H1 (cell line): ENCODE measurements at regions not wholly inside any gene's neighbourhood (a gene's known extent, or its start where the extent isn't known, plus 50 kb on each side); places are given as distances from the start of the nearest gene placed in this dataset.

Experiments
- CTCF ChIA-PET: fragments of 300-600 bp; sonication (Branson Sonifier 250); formaldehyde crosslinking; loops from one replicate; lab custom pipeline; 2021; ENCODE audit not compliant: partially characterized antibody; lab: Charles Lee
- POLR2A ChIA-PET: fragments of 300-600 bp; sonication (Branson Sonifier 250); formaldehyde crosslinking; loops from one replicate; lab custom pipeline; 2021; ENCODE audit warnings: inconsistent platforms; ENCODE audit not compliant: partially characterized antibody; lab: Charles Lee
- DNase-seq, 2 experiments: peaks; one replicate each; pipeline versions ENCODE4 v3.0.0 to v3.0.0-alpha.2; 2010 to 2022; ENCODE audit warnings: low spot score in 2 of 2, low read depth in 1 of 2, mixed read lengths in 1 of 2
- FAIRE-seq: peaks from 2 replicates; lab custom pipeline; 2011; peaks lifted over from hg19 to GRCh38; lab: Jason Lieb, UNC
- H2AFZ ChIP-seq: 2 replicates; pipeline ENCODE4 v1.8.1; 2012; ENCODE audit warnings: low read length, inconsistent platforms
- H2AK5ac ChIP-seq: 2 replicates; pipeline ENCODE4 v1.6.1; 2013; ENCODE audit warnings: low read depth, low read length
- H2BK120ac ChIP-seq: replicated peaks from 2 replicates; pipeline ENCODE3; 2013; ENCODE audit warnings: low read depth, low read length, inconsistent platforms
- H2BK12ac ChIP-seq: 2 replicates; pipeline ENCODE4 v1.6.1; 2013; ENCODE audit warnings: low read depth, low read length
- H2BK15ac ChIP-seq: 2 replicates; pipeline ENCODE4 v1.6.1; 2013; ENCODE audit warnings: low read length
- H2BK20ac ChIP-seq: 2 replicates; pipeline ENCODE4 v1.6.1; 2013; ENCODE audit warnings: low read length
- H2BK5ac ChIP-seq: 2 replicates; pipeline ENCODE4 v1.6.1; 2013; ENCODE audit warnings: low read depth, low read length
- H3K14ac ChIP-seq: 2 replicates; pipeline ENCODE4 v1.6.1; 2013; ENCODE audit warnings: inconsistent platforms; ENCODE audit not compliant: insufficient read length
- H3K18ac ChIP-seq: 2 replicates; pipeline ENCODE4 v1.6.1; 2013; ENCODE audit warnings: low read length; ENCODE audit errors: extremely low read depth
- H3K23ac ChIP-seq: 2 replicates; pipeline ENCODE4 v1.6.1; 2013; ENCODE audit warnings: inconsistent platforms; ENCODE audit not compliant: insufficient read length
- H3K23me2 ChIP-seq: 2 replicates; pipeline ENCODE4 v1.6.1; 2013; ENCODE audit warnings: low read depth, low read length
- H3K27ac ChIP-seq: 2 replicates; pipeline ENCODE4 v1.6.1; 2011; ENCODE audit warnings: low read depth, low read length, inconsistent platforms
- H3K27me3 ChIP-seq, 4 experiments: replicated peaks in 1 of 4; 1 replicate in 1 of 4; 2 replicates in 3 of 4; pipeline versions ENCODE4 v1.6.1 to v1.8.1; 2011 to 2013; ENCODE audit warnings: low read length in 3 of 4, mild to moderate bottlenecking in 3 of 4, inconsistent platforms in 2 of 4, mixed read lengths in 2 of 4, moderate library complexity in 1 of 4; ENCODE audit not compliant: control insufficient read depth in 3 of 4, insufficient read depth in 3 of 4; ENCODE audit errors: extremely low read depth in 1 of 4
- H3K36me3 ChIP-seq, 4 experiments: 2 replicates each; pipeline versions ENCODE4 v1.6.1 to v1.8.1; 2011 to 2013; ENCODE audit warnings: mild to moderate bottlenecking in 4 of 4, low read length in 3 of 4, moderate library complexity in 2 of 4, control low read depth in 1 of 4, inconsistent platforms in 1 of 4; ENCODE audit not compliant: insufficient read depth in 4 of 4, control insufficient read depth in 2 of 4
- H3K4ac ChIP-seq: replicated peaks from 2 replicates; pipeline ENCODE3; 2013; ENCODE audit warnings: low read length, low read depth, mixed read lengths, inconsistent platforms; ENCODE audit not compliant: insufficient read length
- H3K4me1 ChIP-seq, 4 experiments: replicated peaks in 1 of 4; 1 replicate in 1 of 4; 2 replicates in 3 of 4; pipeline versions ENCODE4 v1.6.1 to v1.8.1; 2011 to 2013; ENCODE audit warnings: low read length in 3 of 4, inconsistent platforms in 2 of 4, mixed read lengths in 1 of 4; ENCODE audit not compliant: insufficient read depth in 4 of 4, control insufficient read depth in 3 of 4
- H3K4me2 ChIP-seq, 2 experiments: 2 replicates each; pipeline versions ENCODE4 v1.6.1 to v1.8.1; 2011 to 2013; ENCODE audit warnings: low read depth in 2 of 2, low read length in 2 of 2, control low read depth in 1 of 2, inconsistent platforms in 1 of 2, mild to moderate bottlenecking in 1 of 2; ENCODE audit not compliant: insufficient read depth in 1 of 2
- H3K4me3 ChIP-seq, 4 experiments: fragments of 200-600, 300-600 bp in 1 of 4; sonication (generic), shearing (Covaris generic), sonication (Bioruptor Twin) in 1 of 4; 2 replicates each; pipeline versions ENCODE4 v1.5.1 to v1.8.1; 2011 to 2016; ENCODE audit warnings: low read length in 4 of 4, low read depth in 3 of 4, control low read depth in 2 of 4, inconsistent platforms in 2 of 4, mild to moderate bottlenecking in 2 of 4, mixed read lengths in 1 of 4, moderate library complexity in 1 of 4; ENCODE audit not compliant: insufficient read depth in 2 of 4; ENCODE audit errors: extremely low read depth in 1 of 4
- H3K56ac ChIP-seq: replicated peaks from 2 replicates; pipeline ENCODE3; 2013; ENCODE audit warnings: low read depth, mild to moderate bottlenecking, mixed read lengths, low read length, inconsistent platforms; ENCODE audit not compliant: insufficient read length
- H3K79me1 ChIP-seq: 2 replicates; pipeline ENCODE4 v1.6.1; 2013; ENCODE audit warnings: low read depth, low read length, control low read depth
- H3K79me2 ChIP-seq, 2 experiments: 2 replicates each; pipeline versions ENCODE4 v1.6.1 to v1.8.1; 2012 to 2013; ENCODE audit warnings: low read length in 2 of 2, mild to moderate bottlenecking in 2 of 2, inconsistent platforms in 1 of 2; ENCODE audit not compliant: insufficient read depth in 2 of 2, control insufficient read depth in 1 of 2
- H3K9ac ChIP-seq, 4 experiments: replicated peaks in 1 of 4; 1 replicate in 1 of 4; 2 replicates in 3 of 4; pipeline versions ENCODE4 v1.6.1 to v1.8.1; 2011 to 2013; ENCODE audit warnings: low read depth in 3 of 4, low read length in 3 of 4, control low read depth in 2 of 4, mild to moderate bottlenecking in 2 of 4, moderate library complexity in 2 of 4, inconsistent platforms in 1 of 4; ENCODE audit errors: extremely low read depth in 1 of 4
- H3K9me3 ChIP-seq, 2 experiments: 2 replicates each; pipeline versions ENCODE4 v1.6.1 to v1.8.1; 2012 to 2013; ENCODE audit warnings: mild to moderate bottlenecking in 2 of 2, moderate library complexity in 2 of 2, control low read depth in 1 of 2, inconsistent platforms in 1 of 2, low read depth in 1 of 2, low read length in 1 of 2, mixed read lengths in 1 of 2; ENCODE audit not compliant: insufficient read depth in 2 of 2
- H4K20me1 ChIP-seq, 2 experiments: replicated peaks in 1 of 2; 2 replicates each; pipeline versions ENCODE3 to v1.8.1; 2011 to 2013; ENCODE audit warnings: inconsistent platforms in 2 of 2, low read length in 2 of 2, mild to moderate bottlenecking in 1 of 2; ENCODE audit not compliant: insufficient read depth in 2 of 2, control insufficient read depth in 1 of 2
- H4K5ac ChIP-seq: 2 replicates; pipeline ENCODE4 v1.6.1; 2013; ENCODE audit warnings: low read length, low read depth, mixed read lengths, inconsistent platforms; ENCODE audit not compliant: insufficient read length
- H4K8ac ChIP-seq: 2 replicates; pipeline ENCODE4 v1.8.0; 2013; ENCODE audit warnings: mild to moderate bottlenecking, moderate library complexity, low read length, inconsistent platforms; ENCODE audit not compliant: insufficient read depth; ENCODE audit errors: extremely low read depth
- H4K91ac ChIP-seq: replicated peaks from 2 replicates; pipeline ENCODE3; 2013; ENCODE audit warnings: low read length, mixed read lengths, inconsistent platforms; ENCODE audit not compliant: insufficient read length
- BRCA1 ChIP-seq: IDR thresholded peaks from 2 replicates; pipeline ENCODE4 v1.6.1; 2012; ENCODE audit warnings: low read depth, low read length, improper control_type of control experiment
- CHD1 ChIP-seq: IDR thresholded peaks from 2 replicates; pipeline ENCODE4 v1.6.1; 2012; ENCODE audit warnings: low read depth, low read length, improper control_type of control experiment
- CTBP2 ChIP-seq: IDR thresholded peaks from 2 replicates; pipeline ENCODE4 v1.7.0; 2011; ENCODE audit warnings: borderline replicate concordance, mild to moderate bottlenecking, moderate library complexity, mixed read lengths, low read length; ENCODE audit not compliant: insufficient read depth, insufficient read length
- EP300 ChIP-seq, 2 experiments: IDR thresholded peaks; 1 replicate in 1 of 2; 2 replicates in 1 of 2; pipeline ENCODE4 v1.6.1; 2011 to 2012; ENCODE audit warnings: low read depth in 2 of 2, low read length in 2 of 2, mild to moderate bottlenecking in 2 of 2, borderline replicate concordance in 1 of 2, inconsistent platforms in 1 of 2, moderate library complexity in 1 of 2
- GABPA ChIP-seq: IDR thresholded peaks from 2 replicates; pipeline ENCODE4 v1.6.1; 2011; ENCODE audit warnings: mild to moderate bottlenecking, low read length, moderate library complexity, borderline replicate concordance; ENCODE audit not compliant: insufficient read depth
- KDM5A ChIP-seq: fragments of 200-600 bp; IDR thresholded peaks from 2 replicates; pipeline ENCODE4 v1.7.1; 2012; ENCODE audit warnings: mild to moderate bottlenecking, low read length, inconsistent platforms, mixed read lengths
- RFX5 ChIP-seq: IDR thresholded peaks from 2 replicates; pipeline ENCODE4 v1.6.1; 2011; ENCODE audit warnings: low read depth, low read length, improper control_type of control experiment, borderline replicate concordance
- SAP30 ChIP-seq: fragments of 300-600 bp; sonication (generic); IDR thresholded peaks from 2 replicates; pipeline ENCODE4 v1.7.1; 2012; ENCODE audit warnings: low read length, moderate library complexity, mild to moderate bottlenecking, inconsistent platforms; ENCODE audit not compliant: insufficient read depth, insufficient replicate concordance
- SIX5 ChIP-seq: IDR thresholded peaks from 2 replicates; pipeline ENCODE4 v1.6.1; 2011; ENCODE audit warnings: mild to moderate bottlenecking, low read depth, low read length
- SP4 ChIP-seq: IDR thresholded peaks from 2 replicates; pipeline ENCODE4 v1.6.1; 2012; ENCODE audit warnings: low read length, inconsistent platforms
- SUZ12 ChIP-seq: fragments of 200-600 bp; sonication (generic); IDR thresholded peaks from 2 replicates; pipeline ENCODE4 v1.6.1; 2012; ENCODE audit warnings: mild to moderate bottlenecking, inconsistent platforms, low read length, moderate library complexity, mixed read lengths
- TAF7 ChIP-seq: optimal IDR thresholded peaks from 2 replicates; pipeline ENCODE3; 2011; ENCODE audit warnings: low read depth, mild to moderate bottlenecking, inconsistent platforms, low read length, moderate library complexity, borderline replicate concordance
- TBP ChIP-seq: IDR thresholded peaks from 2 replicates; pipeline ENCODE4 v1.6.1; 2011; ENCODE audit warnings: low read depth, low read length, improper control_type of control experiment
- ZNF274 ChIP-seq: IDR thresholded peaks from 2 replicates; pipeline ENCODE4 v1.7.0; 2012; ENCODE audit warnings: low read length, borderline replicate concordance; ENCODE audit errors: extremely low read depth
- WGBS, 2 experiments: shearing (Covaris generic) in 1 of 2; methylation state at CpG; one replicate each; pipeline versions ENCODE4 v1.1.6 to v1.1.7; 2013 to 2015; ENCODE audit warnings: low lambda C conversion rate in 2 of 2, mixed read lengths in 2 of 2, inconsistent platforms in 1 of 2, low coverage in 1 of 2, missing lambda C conversion rate in 1 of 2; ENCODE audit not compliant: insufficient replicate concordance in 2 of 2, insufficient coverage in 1 of 2, insufficient read length in 1 of 2; ENCODE audit errors: extremely low coverage in 1 of 2, missing lambda C conversion rate in 1 of 2; 5-methylcytosine and 5-hydroxymethylcytosine counted together

- no peak overlapping the region for H2BK120ac ChIP-seq
- no peak overlapping the region for H3K4me2 ChIP-seq
- no peaks in the 10 kb centered on the region for H3K9me3 ChIP-seq
- no peak overlapping the region for H2BK5ac ChIP-seq
- no peaks in the 10 kb centered on the region for H3K4me1 ChIP-seq
- no peak overlapping the region for H3K23ac ChIP-seq
- H4K5ac ChIP-seq = no peak overlapping the region
- no peaks in the 10 kb centered on the region for H3K23me2 ChIP-seq
- no peak overlapping the region for H4K91ac ChIP-seq
- no peak overlapping the region for H3K4ac ChIP-seq
- H3K18ac ChIP-seq = no peak overlapping the region
- no peak for DNase-seq
- WGBS, 2 experiments = 83% methylated on average over 2 of the region's 2 CpGs; no CpG with 5 or more reads in 1 of the 2 experiments
- ChIA-PET POLR2A (interaction anchor here (0.6 kb wide), 1 partner anchor 20 kb away, joined by 4 read pairs; no protein-coding TSS in a partner anchor), CTCF (interaction anchor here (0.5 to 1.4 kb wide), 7 partner anchors 10 to 349 kb away, joined by 3 to 4 read pairs (median 3); no protein-coding TSS in a partner anchor)
- no peak overlapping the region for H3K56ac ChIP-seq
- H2AK5ac ChIP-seq = no peak overlapping the region
- no peak overlapping the region for H3K27ac ChIP-seq
- no peaks in the 10 kb centered on the region for H4K20me1 ChIP-seq
- no peak overlapping the region for H3K14ac ChIP-seq
- no peaks in the 10 kb centered on the region for H3K79me2 ChIP-seq
- no peak overlapping the region for H2AFZ ChIP-seq
- no peak for FAIRE-seq
- H3K36me3 ChIP-seq = no peaks in the 10 kb centered on the region
- H2BK15ac ChIP-seq = no peak overlapping the region
- H3K9ac ChIP-seq = no peak overlapping the region
- H3K79me1 ChIP-seq = no peaks in the 10 kb centered on the region; the same call in 1 of the 2 replicates
- no peak overlapping the region for H2BK12ac ChIP-seq
- peaks cover 0 to 1% (median 0%) of the 10 kb centered on the region in 4 experiments; a peak in 1 of 7 replicates for H3K27me3 ChIP-seq
- H4K8ac ChIP-seq = no peak overlapping the region
- no peak overlapping the region for H3K4me3 ChIP-seq
- H2BK20ac ChIP-seq = no peak overlapping the region
- no peak for TF ChIP-seq GABPA
- no peak for TF ChIP-seq CHD1
- no peak for TF ChIP-seq SIX5
- TF ChIP-seq EP300 (IDR thresholded peaks at IDR 0.05; ENCODE audit: borderline replicate concordance in 1 of 2, low read depth in 2 of 2, low read length in 2 of 2) = no peak
- TF ChIP-seq TBP = no peak
- no peak for TF ChIP-seq TAF7
- TF ChIP-seq ZNF274 = no peak
- no peak for TF ChIP-seq RFX5
- no peak for TF ChIP-seq SAP30
- no peak for TF ChIP-seq SUZ12
- TF ChIP-seq SP4 = no peak
- TF ChIP-seq CTBP2 = no peak
- no peak for TF ChIP-seq KDM5A
- no peak for TF ChIP-seq BRCA1
These were observed 135.0 kb upstream of the OTX2 start for GRCh38 chr14:56945291-56945690.
